GM23338 (cell line): ENCODE measurements at regions not wholly inside any gene's neighbourhood (a gene's known extent, or its start where the extent isn't known, plus 50 kb on each side); places are given as distances from the start of the nearest gene placed in this dataset.

Experiments
- ATAC-seq: fragments of 200-7000 bp; cut with Tn5 transposase; 3 replicates; pipeline ENCODE4 v1.9.1; 2020
- DNase-seq: peaks from one replicate; pipeline ENCODE4 v3.0.0-alpha.2; 2015; ENCODE audit warnings: low spot score
- H2AFZ ChIP-seq: fragments of 200-600 bp; sonication (generic); 2 replicates; pipeline ENCODE4 v1.8.0; 2016; ENCODE audit warnings: antibody characterized with exemption, mild to moderate bottlenecking, moderate library complexity
- H3F3A ChIP-seq: fragments of 200-600 bp; sonication (generic); replicated peaks from 2 replicates; pipeline ENCODE4 v1.8.0; 2017; ENCODE audit warnings: antibody characterized with exemption, mixed run types, low read depth
- H3K27ac ChIP-seq: fragments of 200-600 bp; sonication (generic); 2 replicates; pipeline ENCODE4 v1.6.1; 2016; ENCODE audit warnings: low read depth
- H3K27me3 ChIP-seq: fragments of 200-600 bp; sonication (generic); 2 replicates; pipeline ENCODE4 v1.8.0; 2016; ENCODE audit warnings: mild to moderate bottlenecking, mixed run types, moderate library complexity; ENCODE audit not compliant: insufficient read depth
- H3K36me3 ChIP-seq: fragments of 200-600 bp; sonication (generic); 2 replicates; pipeline ENCODE4 v1.8.0; 2016; ENCODE audit warnings: mild to moderate bottlenecking; ENCODE audit not compliant: insufficient read depth
- H3K4me1 ChIP-seq: fragments of 200-600 bp; sonication (generic); 2 replicates; pipeline ENCODE4 v1.8.0; 2016; ENCODE audit warnings: mild to moderate bottlenecking, moderate library complexity; ENCODE audit not compliant: insufficient read depth
- H3K4me2 ChIP-seq: fragments of 200-600 bp; sonication (generic); 2 replicates; pipeline ENCODE4 v1.7.1; 2017; ENCODE audit warnings: mixed run types
- H3K4me3 ChIP-seq: fragments of 200-600 bp; sonication (generic); 2 replicates; pipeline ENCODE4 v1.6.1; 2016; ENCODE audit warnings: mixed run types
- H3K79me2 ChIP-seq: fragments of 200-600 bp; sonication (generic); replicated peaks from 2 replicates; pipeline ENCODE4 v1.8.0; 2017; ENCODE audit warnings: mild to moderate bottlenecking; ENCODE audit not compliant: insufficient read depth
- H3K9me2 ChIP-seq: fragments of 200-600 bp; sonication (generic); 2 replicates; pipeline ENCODE4 v1.8.0; 2017; ENCODE audit not compliant: insufficient read depth
- H4K20me1 ChIP-seq: fragments of 200-600 bp; sonication (generic); replicated peaks from 2 replicates; pipeline ENCODE4 v1.8.0; 2017; ENCODE audit warnings: mild to moderate bottlenecking; ENCODE audit not compliant: insufficient read depth
- H3K27ac Mint-ChIP-seq: 2 replicates; pipeline ENCODE4 v1.8.0; 2020; ENCODE audit warnings: inconsistent platforms, mild to moderate bottlenecking, moderate library complexity, mixed read lengths
- H3K27me3 Mint-ChIP-seq: 3 replicates; pipeline ENCODE4 v1.8.0; 2022; ENCODE audit warnings: low read depth, mild to moderate bottlenecking, moderate library complexity, mixed read lengths, inconsistent platforms; ENCODE audit not compliant: insufficient read depth, poor library complexity
- H3K36me3 Mint-ChIP-seq: 3 replicates; pipeline ENCODE4 v1.8.0; 2021; ENCODE audit warnings: low read depth, mild to moderate bottlenecking, inconsistent platforms, moderate library complexity, mixed read lengths
- H3K4me1 Mint-ChIP-seq: 3 replicates; pipeline ENCODE4 v1.8.0; 2020; ENCODE audit warnings: mild to moderate bottlenecking, inconsistent platforms, mixed read lengths
- H3K4me3 Mint-ChIP-seq: 3 replicates; pipeline ENCODE4 v1.8.0; 2021; ENCODE audit warnings: moderate library complexity, mild to moderate bottlenecking, inconsistent platforms, mixed read lengths
- H3K9me3 Mint-ChIP-seq: 3 replicates; pipeline ENCODE4 v1.8.0; 2020; ENCODE audit warnings: moderate library complexity, mild to moderate bottlenecking, inconsistent platforms, mixed read lengths
- CREB1 ChIP-seq: fragments of 250-450 bp; sonication (Bioruptor Pico); IDR thresholded peaks from 2 replicates; pipeline ENCODE4 v1.5.0; 2020; ENCODE audit warnings: low read depth, mild to moderate bottlenecking, moderate library complexity
- EZH2phosphoT487 ChIP-seq: fragments of 200-600 bp; sonication (generic); IDR thresholded peaks from one replicate; pipeline ENCODE4 v1.8.1; 2018; ENCODE audit warnings: antibody characterized with exemption; ENCODE audit not compliant: unreplicated experiment
- JUNB ChIP-seq: IDR thresholded peaks from one replicate; pipeline ENCODE4 v1.6.1; 2016; ENCODE audit warnings: antibody characterized with exemption; ENCODE audit not compliant: unreplicated experiment
- POLR2AphosphoS5 ChIP-seq: IDR thresholded peaks from 2 replicates; pipeline ENCODE4 v1.6.1; 2016; ENCODE audit warnings: antibody characterized with exemption, low read depth
- TF ChIP-seq, protein P1 (sequence below): fragments of 250-450 bp; sonication (Bioruptor Pico); IDR thresholded peaks from 2 replicates; pipeline ENCODE4 v1.5.0; 2020; ENCODE audit warnings: mild to moderate bottlenecking, moderate library complexity
- TF ChIP-seq, protein P2 (sequence below), 2 experiments: fragments of 200-600 bp in 1 of 2; sonication (generic) in 1 of 2; conservative IDR thresholded peaks; 2 replicates each; pipeline versions ENCODE4 v1.5.1 to v1.6.1; 2016 to 2017; ENCODE audit warnings: antibody characterized with exemption in 2 of 2, low read depth in 2 of 2, mild to moderate bottlenecking in 2 of 2, moderate library complexity in 1 of 2

DNA sequence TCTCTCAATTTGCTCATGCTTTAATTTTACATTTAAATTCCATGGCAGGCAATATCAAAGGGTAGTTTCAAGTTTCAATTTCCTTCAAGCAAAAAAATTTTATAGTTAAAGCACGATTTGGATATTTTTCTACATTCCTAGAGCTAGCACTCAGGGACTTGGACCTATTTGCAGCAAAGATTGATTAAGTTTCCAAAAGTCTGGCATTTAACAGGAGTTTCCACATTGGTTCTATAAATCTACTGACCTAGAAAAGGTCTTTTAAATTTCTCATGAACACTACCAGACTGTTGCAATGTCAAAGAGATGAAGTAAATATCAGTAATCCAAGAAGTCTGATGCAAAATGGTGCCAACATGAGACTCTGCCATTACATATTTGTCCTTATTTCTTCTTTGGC, 253.7 kb upstream of the LINC00305 start (continued):
- TF ChIP-seq, protein P1, sequence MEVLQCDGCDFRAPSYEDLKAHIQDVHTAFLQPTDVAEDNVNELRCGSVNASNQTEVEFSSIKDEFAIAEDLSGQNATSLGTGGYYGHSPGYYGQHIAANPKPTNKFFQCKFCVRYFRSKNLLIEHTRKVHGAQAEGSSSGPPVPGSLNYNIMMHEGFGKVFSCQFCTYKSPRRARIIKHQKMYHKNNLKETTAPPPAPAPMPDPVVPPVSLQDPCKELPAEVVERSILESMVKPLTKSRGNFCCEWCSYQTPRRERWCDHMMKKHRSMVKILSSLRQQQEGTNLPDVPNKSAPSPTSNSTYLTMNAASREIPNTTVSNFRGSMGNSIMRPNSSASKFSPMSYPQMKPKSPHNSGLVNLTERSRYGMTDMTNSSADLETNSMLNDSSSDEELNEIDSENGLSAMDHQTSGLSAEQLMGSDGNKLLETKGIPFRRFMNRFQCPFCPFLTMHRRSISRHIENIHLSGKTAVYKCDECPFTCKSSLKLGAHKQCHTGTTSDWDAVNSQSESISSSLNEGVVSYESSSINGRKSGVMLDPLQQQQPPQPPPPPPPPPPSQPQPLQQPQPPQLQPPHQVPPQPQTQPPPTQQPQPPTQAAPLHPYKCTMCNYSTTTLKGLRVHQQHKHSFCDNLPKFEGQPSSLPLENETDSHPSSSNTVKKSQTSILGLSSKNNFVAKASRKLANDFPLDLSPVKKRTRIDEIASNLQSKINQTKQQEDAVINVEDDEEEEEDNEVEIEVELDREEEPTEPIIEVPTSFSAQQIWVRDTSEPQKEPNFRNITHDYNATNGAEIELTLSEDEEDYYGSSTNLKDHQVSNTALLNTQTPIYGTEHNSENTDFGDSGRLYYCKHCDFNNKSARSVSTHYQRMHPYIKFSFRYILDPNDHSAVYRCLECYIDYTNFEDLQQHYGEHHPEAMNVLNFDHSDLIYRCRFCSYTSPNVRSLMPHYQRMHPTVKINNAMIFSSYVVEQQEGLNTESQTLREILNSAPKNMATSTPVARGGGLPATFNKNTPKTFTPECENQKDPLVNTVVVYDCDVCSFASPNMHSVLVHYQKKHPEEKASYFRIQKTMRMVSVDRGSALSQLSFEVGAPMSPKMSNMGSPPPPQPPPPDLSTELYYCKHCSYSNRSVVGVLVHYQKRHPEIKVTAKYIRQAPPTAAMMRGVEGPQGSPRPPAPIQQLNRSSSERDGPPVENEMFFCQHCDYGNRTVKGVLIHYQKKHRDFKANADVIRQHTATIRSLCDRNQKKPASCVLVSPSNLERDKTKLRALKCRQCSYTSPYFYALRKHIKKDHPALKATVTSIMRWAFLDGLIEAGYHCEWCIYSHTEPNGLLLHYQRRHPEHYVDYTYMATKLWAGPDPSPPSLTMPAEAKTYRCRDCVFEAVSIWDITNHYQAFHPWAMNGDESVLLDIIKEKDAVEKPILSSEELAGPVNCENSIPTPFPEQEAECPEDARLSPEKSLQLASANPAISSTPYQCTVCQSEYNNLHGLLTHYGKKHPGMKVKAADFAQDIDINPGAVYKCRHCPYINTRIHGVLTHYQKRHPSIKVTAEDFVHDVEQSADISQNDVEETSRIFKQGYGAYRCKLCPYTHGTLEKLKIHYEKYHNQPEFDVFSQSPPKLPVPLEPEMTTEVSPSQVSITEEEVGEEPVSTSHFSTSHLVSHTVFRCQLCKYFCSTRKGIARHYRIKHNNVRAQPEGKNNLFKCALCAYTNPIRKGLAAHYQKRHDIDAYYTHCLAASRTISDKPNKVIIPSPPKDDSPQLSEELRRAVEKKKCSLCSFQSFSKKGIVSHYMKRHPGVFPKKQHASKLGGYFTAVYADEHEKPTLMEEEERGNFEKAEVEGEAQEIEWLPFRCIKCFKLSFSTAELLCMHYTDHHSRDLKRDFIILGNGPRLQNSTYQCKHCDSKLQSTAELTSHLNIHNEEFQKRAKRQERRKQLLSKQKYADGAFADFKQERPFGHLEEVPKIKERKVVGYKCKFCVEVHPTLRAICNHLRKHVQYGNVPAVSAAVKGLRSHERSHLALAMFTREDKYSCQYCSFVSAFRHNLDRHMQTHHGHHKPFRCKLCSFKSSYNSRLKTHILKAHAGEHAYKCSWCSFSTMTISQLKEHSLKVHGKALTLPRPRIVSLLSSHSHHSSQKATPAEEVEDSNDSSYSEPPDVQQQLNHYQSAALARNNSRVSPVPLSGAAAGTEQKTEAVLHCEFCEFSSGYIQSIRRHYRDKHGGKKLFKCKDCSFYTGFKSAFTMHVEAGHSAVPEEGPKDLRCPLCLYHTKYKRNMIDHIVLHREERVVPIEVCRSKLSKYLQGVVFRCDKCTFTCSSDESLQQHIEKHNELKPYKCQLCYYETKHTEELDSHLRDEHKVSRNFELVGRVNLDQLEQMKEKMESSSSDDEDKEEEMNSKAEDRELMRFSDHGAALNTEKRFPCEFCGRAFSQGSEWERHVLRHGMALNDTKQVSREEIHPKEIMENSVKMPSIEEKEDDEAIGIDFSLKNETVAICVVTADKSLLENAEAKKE (CRISPR knock-in tag) = no peak
- TF ChIP-seq JUNB = no peak

DNA sequence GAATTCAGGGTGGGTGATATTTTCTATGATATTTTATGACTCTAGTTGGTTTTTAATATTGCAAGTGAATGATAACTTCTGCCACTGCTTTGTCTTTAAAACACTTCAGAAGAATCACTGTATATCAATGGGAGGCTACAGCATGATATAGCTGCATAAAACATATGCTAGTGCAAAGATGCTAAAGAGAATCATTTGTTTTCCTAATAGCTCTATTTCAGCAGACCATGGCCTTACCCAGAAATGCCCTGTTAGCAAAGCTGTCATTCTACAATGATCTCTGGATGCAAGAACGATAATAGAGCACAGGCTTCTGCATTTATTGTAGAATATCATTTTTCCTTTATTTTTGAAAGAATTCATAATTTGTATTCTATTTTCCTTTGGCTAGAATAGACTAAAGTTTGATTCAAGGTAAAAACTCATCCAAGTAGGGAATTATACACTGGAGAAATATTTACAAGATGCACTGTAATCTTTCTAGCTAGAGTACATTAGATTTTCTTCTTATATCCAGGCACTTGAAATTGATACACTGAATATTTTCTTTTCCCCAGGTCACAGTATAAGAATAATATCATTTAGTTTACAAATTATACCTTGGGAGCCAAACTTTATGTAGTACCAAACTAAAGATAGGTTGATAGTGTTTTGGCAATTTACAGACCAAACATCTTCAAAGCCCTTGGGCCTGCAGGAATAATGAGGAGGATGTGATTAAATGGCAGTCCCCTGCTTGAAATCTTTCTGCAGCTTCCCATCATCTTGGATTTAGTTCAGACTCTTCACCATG, 252.6 kb upstream of the LINC00305 start:
- Mint-ChIP-seq H3K27me3 (no peaks in the 10 kb centered on the region), H3K4me3 (no peak overlapping the region), H3K27ac (no peak overlapping the region), H3K4me1 (peaks cover 13% of the 10 kb centered on the region), H3K36me3 (no peaks in the 10 kb centered on the region), H3K9me3 (no peaks in the 10 kb centered on the region)
- no peaks in the 10 kb centered on the region for H3K36me3 ChIP-seq
- no peaks in the 10 kb centered on the region for H3K27me3 ChIP-seq
- no peak overlapping the region for H3K4me2 ChIP-seq
- H3K4me1 ChIP-seq = no peaks in the 10 kb centered on the region
- no peak overlapping the region for H3K27ac ChIP-seq
- DNase-seq (no peak), ATAC-seq (no peak)
- no peak for TF ChIP-seq EZH2phosphoT487
- TF ChIP-seq, protein P2, sequence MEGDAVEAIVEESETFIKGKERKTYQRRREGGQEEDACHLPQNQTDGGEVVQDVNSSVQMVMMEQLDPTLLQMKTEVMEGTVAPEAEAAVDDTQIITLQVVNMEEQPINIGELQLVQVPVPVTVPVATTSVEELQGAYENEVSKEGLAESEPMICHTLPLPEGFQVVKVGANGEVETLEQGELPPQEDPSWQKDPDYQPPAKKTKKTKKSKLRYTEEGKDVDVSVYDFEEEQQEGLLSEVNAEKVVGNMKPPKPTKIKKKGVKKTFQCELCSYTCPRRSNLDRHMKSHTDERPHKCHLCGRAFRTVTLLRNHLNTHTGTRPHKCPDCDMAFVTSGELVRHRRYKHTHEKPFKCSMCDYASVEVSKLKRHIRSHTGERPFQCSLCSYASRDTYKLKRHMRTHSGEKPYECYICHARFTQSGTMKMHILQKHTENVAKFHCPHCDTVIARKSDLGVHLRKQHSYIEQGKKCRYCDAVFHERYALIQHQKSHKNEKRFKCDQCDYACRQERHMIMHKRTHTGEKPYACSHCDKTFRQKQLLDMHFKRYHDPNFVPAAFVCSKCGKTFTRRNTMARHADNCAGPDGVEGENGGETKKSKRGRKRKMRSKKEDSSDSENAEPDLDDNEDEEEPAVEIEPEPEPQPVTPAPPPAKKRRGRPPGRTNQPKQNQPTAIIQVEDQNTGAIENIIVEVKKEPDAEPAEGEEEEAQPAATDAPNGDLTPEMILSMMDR (conservative IDR thresholded peaks at IDR 0.05; ENCODE audit: low read depth in 2 of 2) = no peak
- no peak for TF ChIP-seq CREB1
- TF ChIP-seq, protein P1 (CRISPR knock-in tag) = no peak
- TF ChIP-seq POLR2AphosphoS5 = no peak
- H3K9me2 ChIP-seq = no peaks in the 10 kb centered on the region
- no peaks in the 10 kb centered on the region for H4K20me1 ChIP-seq
- H3K79me2 ChIP-seq = no peaks in the 10 kb centered on the region
- no peaks in the 10 kb centered on the region for H3F3A ChIP-seq
- no peak overlapping the region for H3K4me3 ChIP-seq
- no peak overlapping the region for H2AFZ ChIP-seq
